SIG-M5 (cell line): ENCODE measurements at regions not wholly inside any gene's neighbourhood (a gene's known extent, or its start where the extent isn't known, plus 50 kb on each side); places are given as distances from the start of the nearest gene placed in this dataset.

Experiments used
- DNase-seq: peaks from one replicate; lab custom pipeline; 2025; lab: John Stamatoyannopoulos, UW

GRCh38 chr1:232278925-232279324 lies 351.0 kb downstream of the SIPA1L2 start:
- DNase-seq = no peak

GRCh38 chr1:232276651-232277050 lies 353.3 kb downstream of the SIPA1L2 start:
- no peak for DNase-seq

GRCh38 chr1:232274999-232275710 lies 354.8 kb downstream of the SIPA1L2 start:
- no peak for DNase-seq

- peak; percentile 9 for DNase-seq
These were observed 355.6 kb downstream of the SIPA1L2 start for GRCh38 chr1:232274236-232274855.

GRCh38 chr1:232273011-232273410 lies 356.9 kb downstream of the SIPA1L2 start:
- DNase-seq = no peak

GRCh38 chr1:232271991-232272589 lies 357.8 kb downstream of the SIPA1L2 start:
- DNase-seq = peak; percentile 57

- no peak for DNase-seq
These were observed 358.6 kb downstream of the SIPA1L2 start for GRCh38 chr1:232271299-232271698.

GRCh38 chr1:232269988-232270387 lies 359.9 kb downstream of the SIPA1L2 start:
- no peak for DNase-seq

- DNase-seq = no peak
These were observed 361.9 kb downstream of the SIPA1L2 start for GRCh38 chr1:232267837-232268598.

GRCh38 chr1:232267092-232267836 lies 362.7 kb downstream of the SIPA1L2 start:
- no peak for DNase-seq

GRCh38 chr1:232263452-232263851 lies 366.5 kb downstream of the SIPA1L2 start:
- DNase-seq = no peak

GRCh38 chr1:232262991-232263390 lies 366.9 kb downstream of the SIPA1L2 start:
- DNase-seq = no peak

GRCh38 chr1:232260861-232261260 lies 369.1 kb downstream of the SIPA1L2 start:
- no peak for DNase-seq

GRCh38 chr1:232260045-232260444 lies 369.9 kb downstream of the SIPA1L2 start:
- DNase-seq = no peak

- no peak for DNase-seq
These were observed 370.6 kb downstream of the SIPA1L2 start for GRCh38 chr1:232259333-232259732.

GRCh38 chr1:232252546-232253118 lies 377.3 kb downstream of the SIPA1L2 start:
- no peak for DNase-seq

- no peak for DNase-seq
These were observed 379.1 kb downstream of the SIPA1L2 start for GRCh38 chr1:232250838-232251237.

- DNase-seq = no peak
These were observed 379.8 kb downstream of the SIPA1L2 start for GRCh38 chr1:232249861-232250777.

- DNase-seq = no peak
These were observed 380.6 kb downstream of the SIPA1L2 start for GRCh38 chr1:232249339-232249738.

GRCh38 chr1:232248276-232248820 lies 381.6 kb downstream of the SIPA1L2 start:
- no peak for DNase-seq
